Stimulated activated CD4-positive, alpha-beta T cell treated with anti-CD3 and anti-CD28 coated beads, Interleukin-12 subunit alpha, Interleukin-12 subunit beta, amount 100 ng/mL, for 4 hours (primary cell): ENCODE measurements at regions not wholly inside any gene's neighbourhood (a gene's known extent, or its start where the extent isn't known, plus 50 kb on each side); places are given as distances from the start of the nearest gene placed in this dataset.

Experiments used
- DNase-seq: peaks from one replicate; pipeline ENCODE4 v3.0.0-alpha.2; 2020

GRCh38 chr6:41451515-41452163, 94.5 kb upstream of the FOXP4 start:
- DNase-seq, result no peak

DNA sequence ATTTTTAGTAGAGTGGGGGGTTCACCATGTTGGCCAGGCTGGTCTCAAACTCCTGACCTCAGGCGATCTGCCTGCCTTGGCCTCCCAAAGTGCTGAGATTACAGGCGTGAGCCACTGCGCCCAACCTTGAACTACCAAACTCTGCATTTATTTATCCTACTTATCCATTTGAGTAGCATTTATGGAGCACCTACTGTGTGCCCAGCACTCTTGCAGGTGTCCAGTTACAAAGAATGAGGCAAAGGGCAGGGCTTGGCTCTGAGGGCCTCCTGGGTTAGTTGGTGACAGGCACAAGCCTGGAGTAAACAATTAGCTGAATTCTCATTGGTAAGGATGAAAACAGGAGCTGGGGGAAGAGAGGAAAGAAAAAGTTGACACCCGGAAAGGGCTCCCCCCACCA, 93.4 kb upstream of the FOXP4 start:
- DNase-seq, result no peak

GRCh38 chr6:41453244-41453643, 92.9 kb upstream of the FOXP4 start:
- DNase-seq, result no peak

- no peak for DNase-seq
Measured at GRCh38 chr6:41454189-41454789, 91.9 kb upstream of the FOXP4 start.

- DNase-seq, result no peak
Measured at GRCh38 chr6:41455410-41455809, 90.8 kb upstream of the FOXP4 start.

GRCh38 chr6:41455818-41456217, 90.4 kb upstream of the FOXP4 start:
- no peak for DNase-seq

GRCh38 chr6:41457303-41457670, 88.9 kb upstream of the FOXP4 start:
- DNase-seq, result no peak

- no peak for DNase-seq
Measured at GRCh38 chr6:41459738-41460137, 86.4 kb upstream of the FOXP4 start.

GRCh38 chr6:41460742-41461336, 85.3 kb upstream of the FOXP4 start:
- DNase-seq, result no peak

DNA sequence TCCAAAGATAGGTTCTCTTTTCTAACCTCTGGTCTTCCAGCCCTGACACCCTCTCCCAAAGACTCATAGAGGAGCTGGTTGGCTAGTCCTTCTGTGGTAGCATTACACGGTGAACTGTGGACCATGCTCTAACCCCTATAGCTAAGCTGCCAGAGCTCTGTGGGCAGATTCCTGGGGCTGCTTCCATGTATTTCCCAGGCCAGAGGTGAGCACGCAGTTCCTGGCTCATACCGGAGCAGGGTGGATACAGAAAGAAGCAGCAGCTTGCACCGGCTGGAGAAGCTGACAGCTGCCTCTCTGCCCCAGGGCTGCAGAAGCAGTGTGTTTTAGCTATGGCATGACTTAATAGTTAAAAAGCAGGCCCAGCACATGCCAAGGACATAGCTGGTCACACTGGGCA, 84.1 kb upstream of the FOXP4 start:
- no peak for DNase-seq

DNA sequence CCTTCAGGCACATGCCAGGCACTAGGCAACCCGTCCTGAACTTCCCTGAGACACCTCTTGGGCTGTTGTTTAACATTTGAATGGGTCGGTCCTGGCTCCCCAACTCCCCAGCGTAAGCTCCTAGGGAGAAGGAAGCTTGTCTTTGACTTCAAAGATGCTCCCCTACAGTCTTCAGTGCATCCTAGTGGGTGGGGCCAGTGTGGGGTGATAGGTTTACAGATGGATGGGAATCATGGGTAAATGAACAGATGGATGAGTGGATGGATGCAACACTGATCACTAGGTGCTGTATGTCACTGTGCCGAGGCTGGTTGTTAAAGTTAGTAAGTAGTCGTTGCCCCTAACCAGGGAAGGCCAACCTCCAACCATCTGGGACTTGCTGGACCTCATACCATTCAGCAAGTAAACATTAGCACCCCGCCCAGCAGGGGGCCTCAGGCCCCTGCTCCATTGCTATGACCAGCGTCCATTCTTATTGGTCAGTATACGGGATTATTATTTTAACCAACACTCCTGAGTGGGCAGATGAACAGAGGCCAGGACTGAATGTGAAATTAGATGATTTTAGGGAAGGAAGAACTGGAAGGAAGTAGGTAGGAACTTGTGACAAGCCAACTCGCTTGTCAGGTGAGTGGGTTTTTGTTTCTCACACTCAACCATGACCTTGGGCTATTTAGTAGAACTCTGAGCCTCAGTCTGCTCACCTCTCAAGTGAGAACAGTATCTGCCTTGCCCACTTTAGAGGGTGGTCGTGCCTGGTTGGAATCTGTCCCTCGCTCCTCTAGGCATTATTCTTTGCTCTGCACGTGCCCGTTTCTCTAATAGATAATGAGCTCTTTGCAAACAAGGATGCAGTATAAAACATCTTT, 82.9 kb upstream of the FOXP4 start:
- DNase-seq, result peak; percentile 9

DNA sequence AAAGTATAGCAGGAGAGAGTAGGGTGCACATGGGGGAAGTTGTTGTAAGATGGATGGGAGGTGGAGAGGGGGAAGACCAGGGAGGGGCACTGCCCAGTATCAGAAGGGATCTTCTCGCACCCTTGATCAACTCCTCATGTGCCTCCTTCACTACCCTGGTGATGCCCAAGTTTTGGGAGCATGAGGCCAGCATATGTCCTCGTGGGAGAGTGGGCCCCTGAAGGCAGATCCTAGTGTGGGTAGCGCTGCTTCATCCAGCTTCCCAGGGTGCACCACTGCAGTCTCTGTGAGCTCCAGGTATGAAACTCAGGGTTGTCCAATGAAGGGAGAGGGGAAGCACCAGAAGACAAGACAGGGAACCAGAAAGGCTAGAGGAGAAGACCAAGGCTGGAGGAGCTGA, 82.2 kb upstream of the FOXP4 start:
- DNase-seq, result no peak

GRCh38 chr6:41464481-41464880, 81.7 kb upstream of the FOXP4 start:
- DNase-seq, result no peak

GRCh38 chr6:41466437-41466990, 79.7 kb upstream of the FOXP4 start:
- DNase-seq, result no peak

DNA sequence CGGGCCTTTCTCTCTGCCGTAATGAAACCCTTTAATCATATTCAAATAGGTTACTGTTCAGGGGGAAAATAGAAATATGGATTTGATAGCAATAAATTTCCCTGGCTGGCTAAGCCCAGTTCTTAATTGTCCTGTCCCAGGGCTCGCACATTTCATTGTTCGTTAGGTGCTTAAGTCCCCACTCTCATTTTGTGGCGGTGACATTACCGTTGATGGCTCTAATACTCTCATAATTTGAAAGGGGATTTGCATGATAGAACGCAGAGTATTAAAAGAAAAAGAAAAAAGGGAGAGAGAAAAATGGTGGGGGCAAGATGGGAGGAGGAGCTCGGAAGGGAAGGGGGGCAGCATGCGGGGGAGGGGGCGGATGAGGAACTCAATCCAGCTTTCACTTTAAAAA, 79.1 kb upstream of the FOXP4 start:
- no peak for DNase-seq

- DNase-seq, result no peak
Measured at GRCh38 chr6:41467627-41468404, 78.4 kb upstream of the FOXP4 start.

DNA sequence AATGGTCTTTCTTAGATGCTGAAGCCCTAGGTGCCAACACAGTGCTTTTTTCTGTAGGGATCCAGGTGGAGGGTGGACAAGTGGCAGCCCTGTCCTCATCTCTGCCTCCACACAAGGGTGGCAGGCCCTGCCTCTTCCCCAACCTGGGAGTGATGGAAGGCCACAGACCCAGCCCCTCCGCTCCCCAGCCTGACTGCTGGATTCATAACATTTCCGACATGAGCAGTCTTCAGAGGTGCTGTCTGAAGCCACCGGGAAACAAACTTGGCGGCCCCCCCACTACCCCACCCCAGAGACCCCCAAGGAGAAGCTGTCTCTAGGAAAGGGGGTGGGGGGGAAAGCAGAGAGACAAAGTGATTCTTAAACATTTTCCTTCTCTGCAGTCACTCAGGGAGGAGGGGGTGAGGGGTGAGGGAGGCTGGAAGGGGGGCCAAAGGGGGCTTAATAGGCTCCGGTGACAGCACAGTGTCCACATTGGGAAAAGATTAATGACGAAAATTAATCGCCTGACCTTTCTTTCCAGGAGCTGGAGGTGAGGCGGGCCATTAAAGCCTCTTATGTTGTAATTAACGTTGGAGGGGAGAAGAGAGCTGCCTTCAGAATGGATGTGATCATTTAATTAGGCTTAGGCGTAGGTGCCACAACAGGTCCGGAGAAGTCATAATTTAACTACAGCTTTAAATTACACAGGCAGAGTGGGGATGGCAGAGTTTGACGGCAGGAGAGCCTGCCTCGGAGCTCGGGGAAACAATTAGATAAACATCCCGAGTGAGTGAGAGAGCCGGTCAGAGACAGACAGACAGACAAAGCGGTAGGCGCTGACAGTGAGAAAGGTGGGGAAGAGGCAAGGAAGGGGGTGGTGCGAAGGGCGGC, 76.8 kb upstream of the FOXP4 start:
- DNase-seq, result no peak

DNA sequence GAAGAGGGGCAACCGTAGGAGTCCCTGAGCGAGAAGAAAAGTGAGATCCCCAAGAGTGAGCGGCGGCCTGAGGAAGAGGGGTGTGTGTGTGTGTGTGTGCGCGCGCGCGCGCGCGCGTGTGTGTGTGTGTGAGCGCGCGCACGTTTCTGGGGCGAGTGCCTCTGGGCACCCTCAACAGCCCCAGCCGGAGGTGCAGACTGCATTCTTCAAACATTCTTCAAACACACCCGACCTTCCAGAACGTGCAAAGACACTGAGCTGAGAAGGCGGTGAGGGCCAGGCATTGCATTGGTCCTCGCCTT, 76.2 kb upstream of the FOXP4 start:
- DNase-seq, result peak; percentile 6

DNA sequence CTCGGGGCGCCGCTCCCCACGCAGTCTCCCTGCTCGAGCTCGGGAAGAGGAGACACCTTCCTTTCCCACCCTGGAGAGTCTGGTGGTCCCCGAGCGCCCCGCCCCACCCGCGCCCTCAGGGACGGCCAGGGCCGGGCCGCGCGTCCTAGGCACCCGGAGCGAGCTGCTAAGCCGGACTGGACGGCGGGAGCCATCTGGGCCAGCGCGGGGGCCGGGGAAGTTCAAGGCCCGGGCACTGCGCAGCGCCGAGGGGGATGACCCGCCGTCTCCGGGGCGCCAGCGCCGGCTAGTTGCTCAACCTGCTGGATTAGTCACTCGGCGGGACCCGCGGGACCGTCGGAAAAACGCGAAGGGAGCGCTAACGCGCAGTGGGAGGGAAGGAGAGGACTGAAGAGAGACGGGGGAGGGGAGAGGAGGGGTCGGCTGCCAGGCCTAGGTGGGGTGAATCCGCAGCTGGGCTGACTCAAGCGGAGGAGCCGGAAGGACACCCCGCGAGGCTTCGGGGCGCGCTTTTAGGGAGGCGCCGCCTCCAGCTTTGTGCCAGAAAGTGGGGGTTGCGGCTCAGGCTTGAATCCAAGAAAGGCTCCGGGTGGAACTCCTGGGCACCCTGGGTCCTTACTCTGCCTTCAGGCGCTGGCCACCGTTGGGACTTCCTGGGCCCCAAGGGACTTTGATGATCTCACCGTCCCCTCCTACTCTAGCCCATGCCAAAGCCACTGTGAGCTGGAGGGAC, 75.7 kb upstream of the FOXP4 start:
- peak; percentile 12 for DNase-seq

DNA sequence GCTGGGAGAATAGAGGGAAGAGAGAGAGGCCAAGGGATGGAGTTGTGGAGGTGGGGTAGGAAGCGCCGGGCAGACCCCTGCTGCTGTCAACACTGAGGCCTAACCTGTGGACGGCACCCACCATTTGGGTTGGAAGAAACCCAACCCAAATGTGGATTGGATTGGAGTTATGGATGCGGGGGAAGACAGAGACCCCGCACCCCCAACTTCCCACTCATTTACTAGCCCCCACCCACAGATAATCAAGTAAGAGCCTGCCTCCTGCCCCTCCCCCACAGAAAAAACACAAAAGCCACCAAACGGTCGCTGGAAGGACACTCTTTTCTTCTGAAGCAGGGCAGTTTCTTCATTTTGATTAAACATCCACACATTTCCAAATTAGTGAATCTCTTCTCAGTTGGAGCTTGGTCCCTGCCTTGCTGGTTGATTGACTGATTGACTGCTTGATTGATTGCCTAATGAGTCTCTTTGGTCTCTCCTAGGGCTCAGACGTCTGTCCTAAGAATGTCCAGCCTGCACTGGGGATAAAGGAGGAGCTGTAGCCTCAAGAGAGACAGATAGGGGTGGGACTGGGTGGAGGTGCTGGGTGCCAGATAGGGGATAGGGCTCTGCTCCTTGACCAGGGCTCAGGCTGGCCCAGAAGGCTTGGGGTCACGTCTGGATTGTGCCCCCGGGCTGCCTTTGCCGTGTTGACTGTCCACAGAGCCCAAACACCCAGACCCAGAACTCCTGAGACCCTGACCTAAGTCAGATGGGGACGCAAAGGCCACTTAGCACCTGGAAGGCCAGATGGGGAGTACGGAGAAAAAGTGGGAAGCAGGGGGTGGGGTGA, 74.9 kb upstream of the FOXP4 start:
- DNase-seq, result no peak
